Sigmoid colon (tissue), 6 donors: ENCODE measurements at regions not wholly inside any gene's neighbourhood (a gene's known extent, or its start where the extent isn't known, plus 50 kb on each side); places are given as distances from the start of the nearest gene placed in this dataset.
"Not testable (repeated sequence)": the region's sequence is repeated elsewhere in the genome, so short reads cannot be mapped to it uniquely, and the experiment has no call there.

Source experiments
- DNase-seq: peaks from one replicate; pipeline ENCODE4 v3.0.0-alpha.2; 2019
- H3K27ac ChIP-seq, 4 donors: fragments of 200-600 bp; sonication (generic); one replicate each; pipeline ENCODE4 v1.5.1; 2016 to 2019; ENCODE audit warnings: mild to moderate bottlenecking in 1 of 4
- H3K27me3 ChIP-seq, 3 donors: fragments of 200-600 bp; sonication (generic); one replicate each; pipeline ENCODE4 v1.5.1; 2019; ENCODE audit warnings: mild to moderate bottlenecking in 1 of 3
- H3K36me3 ChIP-seq, 4 donors: fragments of 200-600 bp; sonication (generic); one replicate each; pipeline ENCODE4 v1.5.1; 2016 to 2019
- H3K4me1 ChIP-seq, 4 donors: fragments of 200-600 bp; sonication (generic); one replicate each; pipeline ENCODE4 v1.5.1; 2017 to 2019
- H3K4me3 ChIP-seq, 4 donors: fragments of 200-600 bp; sonication (generic); one replicate each; pipeline ENCODE4 v1.5.1; 2017 to 2019; ENCODE audit warnings: mild to moderate bottlenecking in 2 of 4, moderate library complexity in 1 of 4
- H3K9me3 ChIP-seq, 4 donors: fragments of 200-600 bp in 3 of 4; sonication (generic) in 3 of 4; one replicate each; pipeline versions ENCODE4 v1.5.1 to v1.6.1; 2013 to 2019
- CTCF ChIP-seq, 4 experiments: fragments of 450-650 bp in 3 of 4; fragments of 200-600 bp in 1 of 4; IDR thresholded peaks; one replicate each; pipeline ENCODE4 v1.5.1; 2016 to 2019; ENCODE audit warnings: antibody characterized with exemption in 4 of 4, mild to moderate bottlenecking in 3 of 4, moderate library complexity in 2 of 4
- EP300 ChIP-seq, 4 donors: sonication (generic); formaldehyde crosslinking; IDR thresholded peaks; one replicate each; pipeline ENCODE4 v1.6.1; 2017; ENCODE audit warnings: antibody characterized with exemption in 4 of 4
- POLR2A ChIP-seq, 2 donors: fragments of 450-650 bp; IDR thresholded peaks; one replicate each; pipeline ENCODE4 v1.6.1; 2016; ENCODE audit warnings: antibody characterized with exemption in 2 of 2, mild to moderate bottlenecking in 2 of 2, moderate library complexity in 2 of 2
- POLR2AphosphoS5 ChIP-seq, 4 donors: sonication (generic); formaldehyde crosslinking; IDR thresholded peaks; one replicate each; pipeline ENCODE4 v1.6.1; 2017; ENCODE audit warnings: antibody characterized with exemption in 4 of 4
- WGBS, 2 donors: extraction: QIAGEN DNeasy Blood & Tissue Kit; methylation state at CpG; one replicate each; pipeline ENCODE4 v1.1.7; 2013; 5-methylcytosine and 5-hydroxymethylcytosine counted together
- intact Hi-C: fragments of 100-400 bp; cut with DNase I; formaldehyde crosslinking; loops from one replicate; pipeline ENCODE4 v1.15.1; 2023
- donor health status: healthy with polysubstance abuse.
- donor health status: healthy.

DNA sequence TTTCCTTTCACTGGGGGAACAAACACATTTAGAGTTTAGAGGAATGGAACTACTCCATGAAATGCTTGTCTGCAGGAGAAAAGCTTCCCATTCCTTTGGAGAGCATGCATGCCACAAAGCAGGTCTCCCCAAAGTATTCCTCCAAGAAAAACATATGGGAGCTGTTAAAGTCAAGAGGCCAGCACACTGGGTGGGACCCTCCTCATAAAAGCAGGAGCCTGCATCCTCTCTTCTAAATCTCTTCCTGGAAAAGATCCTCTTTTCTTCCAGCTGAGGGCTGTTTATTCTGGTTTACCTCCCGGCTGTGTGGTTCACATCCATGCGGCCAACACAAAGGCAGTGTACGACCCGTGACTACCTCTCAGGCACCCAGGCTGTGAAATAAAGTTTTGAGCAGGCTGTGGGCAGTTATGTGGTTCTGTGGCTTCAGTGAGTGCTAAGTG lies 103.4 kb downstream of the TENT5C start:
- no peak for DNase-seq
- WGBS, 2 donors: 71 to 81% methylated on average over 4 of the region's 4 CpGs
- TF ChIP-seq POLR2A (IDR thresholded peaks at IDR 0.05) (no peak), CTCF (IDR thresholded peaks at IDR 0.05) (no peak), POLR2AphosphoS5 (IDR thresholded peaks at IDR 0.05) (no peak), EP300 (IDR thresholded peaks at IDR 0.05) (no peak)
- H3K27ac ChIP-seq: peak overlapping the region in 2 of 4 donors; percentile 54 to 56
- H3K4me3 ChIP-seq: no peak overlapping the region
- H3K36me3 ChIP-seq: no peaks in the 10 kb centered on the region
- peaks cover 0 to 15% (median 13%) of the 10 kb centered on the region in 4 donors for H3K4me1 ChIP-seq
- H3K9me3 ChIP-seq: no peaks in the 10 kb centered on the region
- intact Hi-C loops: no loop called here
- no peaks in the 10 kb centered on the region for H3K27me3 ChIP-seq

DNA sequence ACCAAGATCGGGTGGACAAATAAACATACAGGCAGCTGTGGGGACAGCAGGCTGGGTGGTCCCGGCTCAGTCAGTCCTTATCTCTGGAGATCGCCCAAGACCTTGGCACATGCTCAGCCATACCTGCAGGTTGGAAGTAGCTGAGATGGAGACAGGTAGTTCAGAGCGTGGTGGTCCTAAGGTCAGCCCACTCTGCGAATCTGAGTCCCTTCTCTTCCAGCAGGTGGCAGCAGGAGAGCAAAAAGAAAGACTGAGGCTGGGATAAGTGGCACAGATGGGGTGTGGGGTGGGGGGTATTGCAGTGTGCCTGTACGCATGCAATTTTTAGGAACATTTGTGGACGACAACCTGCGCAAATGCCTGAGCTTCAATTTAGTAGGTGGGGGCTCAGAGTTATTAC lies 104.9 kb downstream of the TENT5C start:
- DNase-seq: no peak
- H3K4me1 ChIP-seq: peaks cover 0 to 15% (median 13%) of the 10 kb centered on the region in 4 donors
- WGBS, 2 donors: 90 to 94% methylated on average over 8 of the region's 8 CpGs
- H3K36me3 ChIP-seq: no peaks in the 10 kb centered on the region
- peaks cover 0 to 2% (median 0%) of the 10 kb centered on the region in 4 donors for H3K9me3 ChIP-seq
- no peaks in the 10 kb centered on the region for H3K27me3 ChIP-seq
- TF ChIP-seq POLR2A (IDR thresholded peaks at IDR 0.05) (no peak), EP300 (IDR thresholded peaks at IDR 0.05) (no peak), CTCF (IDR thresholded peaks at IDR 0.05) (no peak), POLR2AphosphoS5 (IDR thresholded peaks at IDR 0.05) (no peak)
- intact Hi-C loops: no loop called here
- no peak overlapping the region for H3K4me3 ChIP-seq
- H3K27ac ChIP-seq: no peak overlapping the region

- H3K27ac ChIP-seq: no peak overlapping the region
- intact Hi-C loops: no loop called here
- 83 to 94% methylated on average over 2 of the region's 2 CpGs for WGBS, 2 donors
- H3K27me3 ChIP-seq: no peaks in the 10 kb centered on the region
- H3K4me3 ChIP-seq: no peak overlapping the region
- TF ChIP-seq POLR2A (IDR thresholded peaks at IDR 0.05): no peak
- TF ChIP-seq POLR2AphosphoS5 (IDR thresholded peaks at IDR 0.05): no peak
- no peak for TF ChIP-seq EP300 (IDR thresholded peaks at IDR 0.05)
- TF ChIP-seq CTCF (IDR thresholded peaks at IDR 0.05): no peak
- H3K36me3 ChIP-seq: no peaks in the 10 kb centered on the region
- peaks cover 0 to 15% (median 13%) of the 10 kb centered on the region in 4 donors for H3K4me1 ChIP-seq
- H3K9me3 ChIP-seq: peaks cover 0 to 3% (median 0%) of the 10 kb centered on the region in 4 donors
- DNase-seq: no peak
Observed at GRCh38 chr1:117712621-117713020, 106.8 kb downstream of the TENT5C start.

DNA sequence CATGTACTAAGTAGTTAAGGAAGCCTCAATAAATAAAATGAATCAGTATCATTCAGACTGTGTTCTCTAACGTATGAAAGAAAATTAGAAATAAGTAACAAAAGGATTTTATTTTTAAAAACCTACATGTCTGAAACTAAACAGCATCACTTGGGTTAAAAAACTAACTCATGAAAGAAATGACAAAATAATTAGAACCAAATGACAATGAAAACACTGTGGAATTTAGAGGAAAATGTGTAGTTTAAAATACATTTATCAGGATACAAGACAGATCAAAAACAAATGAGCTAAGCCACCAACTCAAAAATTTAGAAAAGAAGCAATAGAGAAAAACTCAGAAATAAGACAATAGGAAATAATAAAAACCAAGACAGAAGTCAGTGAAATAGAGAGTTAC lies 108.7 kb downstream of the TENT5C start:
- TF ChIP-seq POLR2A (IDR thresholded peaks at IDR 0.05): no peak
- no peak for TF ChIP-seq POLR2AphosphoS5 (IDR thresholded peaks at IDR 0.05)
- TF ChIP-seq CTCF (IDR thresholded peaks at IDR 0.05): no peak
- TF ChIP-seq EP300 (IDR thresholded peaks at IDR 0.05): no peak
- no peak for DNase-seq
- intact Hi-C loops: no loop called here
- WGBS, 2 donors: 79 to 85% methylated on average over 1 of the region's 1 CpG
- Histone ChIP-seq H3K9me3 (peaks cover 0 to 5% (median 0%) of the 10 kb centered on the region in 4 donors), H3K27me3 (no peaks in the 10 kb centered on the region), H3K4me3 (no peak overlapping the region), H3K36me3 (no peaks in the 10 kb centered on the region), H3K4me1 (peaks cover 0 to 2% (median 1%) of the 10 kb centered on the region in 4 donors), H3K27ac (no peak overlapping the region)

GRCh38 chr1:117716030-117716429 lies 110.2 kb downstream of the TENT5C start:
- H3K4me1 ChIP-seq, intact Hi-C loops, DNase-seq, H3K9me3 ChIP-seq, H3K4me3 ChIP-seq, H3K27ac ChIP-seq, H3K27me3 ChIP-seq, H3K36me3 ChIP-seq: not testable (repeated sequence)
- 82 to 86% methylated on average over 4 of the region's 4 CpGs for WGBS, 2 donors

GRCh38 chr1:117717980-117718379 lies 112.1 kb downstream of the TENT5C start:
- H3K9me3 ChIP-seq, DNase-seq, H3K36me3 ChIP-seq, H3K4me3 ChIP-seq, intact Hi-C loops, H3K4me1 ChIP-seq, H3K27ac ChIP-seq, H3K27me3 ChIP-seq: not testable (repeated sequence)

DNA sequence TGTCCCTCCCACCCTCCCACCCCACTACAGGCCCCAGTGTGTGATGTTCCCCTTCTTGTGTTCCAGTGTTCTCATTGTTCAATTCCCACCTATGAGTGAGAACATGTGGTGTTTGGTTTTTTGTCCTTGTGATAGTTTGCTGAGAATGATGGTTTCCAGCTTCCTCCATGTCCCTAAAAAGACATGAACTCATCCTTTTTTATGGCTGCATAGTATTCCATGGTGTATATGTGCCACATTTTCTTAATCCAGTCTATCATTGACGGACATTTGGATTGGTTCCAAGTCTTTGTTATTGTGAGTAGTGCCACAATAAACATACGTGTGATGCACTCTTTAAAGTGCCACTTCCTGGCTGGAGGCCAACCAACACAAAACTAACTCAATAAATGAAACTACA lies 112.7 kb downstream of the TENT5C start:
- intact Hi-C loops, H3K27ac ChIP-seq, H3K36me3 ChIP-seq, H3K27me3 ChIP-seq, H3K9me3 ChIP-seq, DNase-seq, H3K4me1 ChIP-seq, H3K4me3 ChIP-seq: not testable (repeated sequence)
- WGBS, 2 donors: 29 to 58% methylated on average over 2 of the region's 2 CpGs
